PC-3 (cell line): ENCODE measurements at regions not wholly inside any gene's neighbourhood (a gene's known extent, or its start where the extent isn't known, plus 50 kb on each side); places are given as distances from the start of the nearest gene placed in this dataset.

Experiments
- ATAC-seq: fragments of 200-7000 bp; cut with Tn5 transposase; 2 replicates; pipeline ENCODE4 v1.9.1; 2020; ENCODE audit warnings: mild to moderate bottlenecking, moderate library complexity
- BruUV-seq: library from RNA; stranded (reverse); fragments of 400-500 nt; replicated peaks from 2 replicates; lab custom pipeline; 2021; lab: Mats Ljungman, UMichigan
- CTCF ChIA-PET: fragments of 300-600 bp; sonication (Branson Sonifier 250); formaldehyde crosslinking; loops from one replicate; lab custom pipeline; 2022; ENCODE audit warnings: antibody characterized with exemption; lab: Charles Lee
- POLR2A ChIA-PET: fragments of 300-600 bp; sonication (Branson Sonifier 250); formaldehyde crosslinking; loops from one replicate; lab custom pipeline; 2022; ENCODE audit warnings: antibody characterized with exemption; ENCODE audit not compliant: unreplicated experiment; lab: Charles Lee
- DNase-seq: peaks from one replicate; pipeline ENCODE4 v3.0.0-alpha.2; 2015
- H2AFZ ChIP-seq: fragments of 300-600 bp; sonication (generic); 2 replicates; pipeline ENCODE4 v1.6.0; 2016; ENCODE audit warnings: antibody characterized with exemption, low read length
- H3F3A ChIP-seq: fragments of 300-600 bp; sonication (generic); one replicate; pipeline ENCODE4 v1.6.0; 2017; ENCODE audit warnings: antibody characterized with exemption, low read length, control low read depth, mild to moderate bottlenecking; ENCODE audit not compliant: unreplicated experiment
- H3K27ac ChIP-seq: fragments of 300-600 bp; sonication (generic); 2 replicates; pipeline ENCODE4 v1.5.1; 2016; ENCODE audit warnings: mild to moderate bottlenecking, low read length
- H3K27me3 ChIP-seq: fragments of 300-600 bp; sonication (generic); 2 replicates; pipeline ENCODE4 v1.6.1; 2016; ENCODE audit warnings: low read length, mixed read lengths
- H3K36me3 ChIP-seq: fragments of 300-600 bp; sonication (generic); 2 replicates; pipeline ENCODE4 v1.6.1; 2016; ENCODE audit warnings: low read depth, mixed run types, low read length, mixed read lengths
- H3K4me1 ChIP-seq: fragments of 300-600 bp; sonication (generic); 2 replicates; pipeline ENCODE4 v1.5.1; 2016; ENCODE audit warnings: low read length; ENCODE audit not compliant: insufficient read depth
- H3K4me2 ChIP-seq: fragments of 300-600 bp; sonication (generic); 2 replicates; pipeline ENCODE4 v1.6.0; 2016; ENCODE audit warnings: low read length
- H3K4me3 ChIP-seq: fragments of 300-600 bp; sonication (generic); 2 replicates; pipeline ENCODE4 v1.5.1; 2016; ENCODE audit warnings: mild to moderate bottlenecking, low read length, mixed read lengths
- H3K79me2 ChIP-seq: fragments of 300-600 bp; sonication (generic); 2 replicates; pipeline ENCODE4 v1.6.1; 2017; ENCODE audit warnings: low read length, mixed read lengths
- H3K9ac ChIP-seq: fragments of 300-600 bp; sonication (generic); 2 replicates; pipeline ENCODE4 v1.6.0; 2016; ENCODE audit warnings: mild to moderate bottlenecking, low read length
- H3K9me2 ChIP-seq: fragments of 300-600 bp; sonication (generic); replicated peaks from 2 replicates; pipeline ENCODE4 v1.6.1; 2016; ENCODE audit warnings: mixed run types, low read length, mixed read lengths
- H3K9me3 ChIP-seq: fragments of 300-600 bp; sonication (generic); 2 replicates; pipeline ENCODE4 v1.6.1; 2016; ENCODE audit warnings: low read length, mixed read lengths
- H4K20me1 ChIP-seq: fragments of 300-600 bp; sonication (generic); 2 replicates; pipeline ENCODE4 v1.6.1; 2016; ENCODE audit warnings: low read length, mixed read lengths
- EZH2 ChIP-seq: fragments of 300-600 bp; sonication (generic); IDR thresholded peaks from one replicate; pipeline ENCODE4 v1.6.1; 2017; ENCODE audit warnings: antibody characterized with exemption, mild to moderate bottlenecking, low read length; ENCODE audit not compliant: unreplicated experiment
- EZH2phosphoT487 ChIP-seq: fragments of 300-600 bp; sonication (generic); IDR thresholded peaks from 2 replicates; pipeline ENCODE4 v1.6.1; 2018; ENCODE audit warnings: mild to moderate bottlenecking, antibody characterized with exemption, low read length, borderline replicate concordance
- intact Hi-C: fragments of 100-400 bp; cut with micrococcal nuclease; formaldehyde crosslinking; loops from 2 replicates; pipeline ENCODE4 v1.9.0; 2023
- TF ChIP-seq, protein P1 (sequence below): fragments of 300-600 bp; sonication (generic); conservative IDR thresholded peaks from 2 replicates; pipeline ENCODE4 v1.5.1; 2017; ENCODE audit warnings: antibody characterized with exemption, low read depth, mild to moderate bottlenecking, low read length

DNA sequence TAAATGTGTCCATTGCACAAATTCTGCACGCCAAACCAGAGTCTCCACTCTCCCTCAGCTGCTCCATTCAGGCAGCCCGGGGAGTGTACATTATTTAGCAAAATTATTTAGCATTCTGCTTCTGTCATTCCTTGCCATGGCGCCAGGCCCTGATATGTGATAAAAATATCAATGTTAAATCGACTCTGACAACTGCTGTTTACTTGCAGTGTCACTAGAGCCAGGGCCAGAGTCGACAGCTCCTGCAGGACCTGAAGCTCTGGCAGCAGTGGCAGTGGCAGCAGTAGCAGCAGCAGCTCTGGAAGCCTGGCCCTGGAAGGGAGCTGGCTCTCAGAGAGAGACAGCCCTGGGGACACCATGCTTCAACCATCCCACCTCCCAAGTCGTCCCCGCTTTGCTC is 224.5 kb downstream of the BUD13 start:
- Histone ChIP-seq H3K27ac (no peak overlapping the region), H3K79me2 (no peaks in the 10 kb centered on the region)
- BruUV-seq = no TSS peak

DNA sequence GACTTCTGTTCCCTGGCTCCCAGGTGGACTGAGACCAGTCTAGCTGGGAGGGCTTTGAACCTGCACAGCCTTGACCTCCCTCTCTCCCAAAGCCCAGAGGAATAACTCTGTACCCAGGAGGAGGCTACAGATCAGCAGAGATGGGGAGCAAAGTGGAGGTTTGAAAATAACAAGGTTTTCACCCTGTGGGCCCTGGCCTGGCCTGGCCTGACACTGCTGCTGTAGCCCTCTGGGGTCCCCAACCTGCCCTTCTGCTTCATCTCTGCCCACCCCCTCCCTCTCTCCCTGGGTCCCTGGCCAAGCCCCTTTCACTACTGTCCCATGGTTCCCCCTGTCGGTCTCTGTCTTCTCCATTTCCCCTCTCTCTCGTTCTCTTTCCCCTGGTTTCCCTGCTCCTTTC is 225.2 kb downstream of the BUD13 start:
- TF ChIP-seq EZH2phosphoT487 (no peak), EZH2 (no peak)
- TF ChIP-seq, protein P1, sequence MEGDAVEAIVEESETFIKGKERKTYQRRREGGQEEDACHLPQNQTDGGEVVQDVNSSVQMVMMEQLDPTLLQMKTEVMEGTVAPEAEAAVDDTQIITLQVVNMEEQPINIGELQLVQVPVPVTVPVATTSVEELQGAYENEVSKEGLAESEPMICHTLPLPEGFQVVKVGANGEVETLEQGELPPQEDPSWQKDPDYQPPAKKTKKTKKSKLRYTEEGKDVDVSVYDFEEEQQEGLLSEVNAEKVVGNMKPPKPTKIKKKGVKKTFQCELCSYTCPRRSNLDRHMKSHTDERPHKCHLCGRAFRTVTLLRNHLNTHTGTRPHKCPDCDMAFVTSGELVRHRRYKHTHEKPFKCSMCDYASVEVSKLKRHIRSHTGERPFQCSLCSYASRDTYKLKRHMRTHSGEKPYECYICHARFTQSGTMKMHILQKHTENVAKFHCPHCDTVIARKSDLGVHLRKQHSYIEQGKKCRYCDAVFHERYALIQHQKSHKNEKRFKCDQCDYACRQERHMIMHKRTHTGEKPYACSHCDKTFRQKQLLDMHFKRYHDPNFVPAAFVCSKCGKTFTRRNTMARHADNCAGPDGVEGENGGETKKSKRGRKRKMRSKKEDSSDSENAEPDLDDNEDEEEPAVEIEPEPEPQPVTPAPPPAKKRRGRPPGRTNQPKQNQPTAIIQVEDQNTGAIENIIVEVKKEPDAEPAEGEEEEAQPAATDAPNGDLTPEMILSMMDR = no peak
- Histone ChIP-seq H3K27ac (no peak overlapping the region), H3K4me2 (no peak overlapping the region), H3K27me3 (peaks cover 46% of the 10 kb centered on the region), H3K9ac (no peak overlapping the region), H3K4me1 (no peaks in the 10 kb centered on the region), H3K79me2 (no peaks in the 10 kb centered on the region), H3K4me3 (no peak overlapping the region), H4K20me1 (no peaks in the 10 kb centered on the region), H2AFZ (no peak overlapping the region), H3K36me3 (no peaks in the 10 kb centered on the region), H3K9me2 (no peaks in the 10 kb centered on the region), H3K9me3 (no peaks in the 10 kb centered on the region), H3F3A (no peaks in the 10 kb centered on the region)
- ChIA-PET CTCF (no interaction called here), POLR2A (no interaction called here)
- ATAC-seq (no peak), DNase-seq (no peak)
- BruUV-seq = no TSS peak
- intact Hi-C loops = no loop called here

More for the DNA sequence above, 224.5 kb downstream of the BUD13 start:
- Histone ChIP-seq H3K9me2 (no peaks in the 10 kb centered on the region), H3K4me3 (no peak overlapping the region), H3K36me3 (no peaks in the 10 kb centered on the region), H3K27me3 (peaks cover 40% of the 10 kb centered on the region), H2AFZ (no peak overlapping the region), H3K4me2 (no peak overlapping the region), H3K4me1 (no peaks in the 10 kb centered on the region), H4K20me1 (no peaks in the 10 kb centered on the region), H3K9ac (no peak overlapping the region), H3K9me3 (no peaks in the 10 kb centered on the region), H3F3A (no peaks in the 10 kb centered on the region)
- intact Hi-C loops = no loop called here
- DNase-seq (no peak), ATAC-seq (no peak)
- POLR2A ChIA-PET = no interaction called here
- CTCF ChIA-PET = no interaction called here
- TF ChIP-seq EZH2phosphoT487 = no peak
- TF ChIP-seq, protein P1 = no peak

DNA sequence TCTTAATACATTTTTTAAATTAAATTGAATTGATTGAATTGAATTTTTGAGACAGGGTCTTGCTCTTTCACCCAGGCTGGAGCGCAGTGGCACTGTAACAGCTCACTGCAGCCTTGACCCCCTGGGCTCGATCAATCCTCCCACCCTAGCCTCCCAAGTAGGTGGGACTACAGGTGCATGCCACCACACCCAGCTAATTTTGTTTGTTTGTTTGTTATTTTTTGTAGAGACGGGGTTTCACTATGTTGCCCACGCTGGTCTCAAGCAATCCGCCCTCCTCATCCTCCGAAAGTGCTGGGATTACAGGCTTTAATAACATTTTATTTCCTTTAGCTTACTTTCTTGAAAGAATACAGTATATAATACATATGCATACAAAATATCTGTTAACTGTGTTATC is 226.9 kb downstream of the BUD13 start:
- Histone ChIP-seq H3K36me3 (no peaks in the 10 kb centered on the region), H3K4me1 (no peaks in the 10 kb centered on the region), H3K27me3 (peaks cover 48% of the 10 kb centered on the region), H3K9me3 (no peaks in the 10 kb centered on the region), H3K4me3 (no peak overlapping the region), H3K9me2 (no peaks in the 10 kb centered on the region), H4K20me1 (no peaks in the 10 kb centered on the region), H3K27ac (no peak overlapping the region), H3K79me2 (no peaks in the 10 kb centered on the region), H3F3A (no peaks in the 10 kb centered on the region), H3K9ac (no peak overlapping the region), H2AFZ (no peak overlapping the region), H3K4me2 (no peak overlapping the region)
- TF ChIP-seq, protein P1 = no peak
- no peak for TF ChIP-seq EZH2phosphoT487
- TF ChIP-seq EZH2 = no peak
- intact Hi-C loops = no loop called here
- ChIA-PET CTCF (no interaction called here), POLR2A (no interaction called here)
- BruUV-seq = no TSS peak
- DNase-seq = no peak
- no peak for ATAC-seq
